ENCODE measurements at regions not wholly inside any gene's neighbourhood (a gene's known extent, or its start where the extent isn't known, plus 50 kb on each side); places are given as distances from the start of the nearest gene placed in this dataset.
"Not testable (repeated sequence)": the region's sequence is repeated elsewhere in the genome, so short reads cannot be mapped to it uniquely, and the experiment has no call there.

DNA sequence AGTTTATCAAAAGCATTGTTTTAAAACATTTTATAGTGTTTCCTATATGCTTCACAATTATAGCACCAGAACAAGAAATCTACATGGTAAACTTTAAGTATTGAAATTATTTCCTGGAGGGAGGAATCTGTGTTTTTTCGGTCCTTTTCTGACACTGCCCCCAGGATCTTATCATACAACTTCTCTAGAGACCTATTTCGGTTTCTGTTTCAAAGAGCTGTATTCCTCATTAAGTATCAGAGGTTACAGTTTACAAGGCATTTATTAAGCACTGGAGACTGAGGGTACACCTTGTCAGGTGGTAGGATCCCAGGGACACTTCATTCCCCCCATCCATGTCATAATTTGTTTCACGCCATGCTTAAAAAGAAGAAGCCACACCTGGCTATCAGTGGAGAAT, 146.4 kb downstream of the ATP6V0E2 start:
- TF ChIP-seq CTCF (conservative IDR thresholded peaks at IDR 0.05; ENCODE audit: low read length); EZH2phosphoT487 (IDR thresholded peaks at IDR 0.05; ENCODE audit: borderline replicate concordance): not testable (repeated sequence)
